GM19397 (cell line): ENCODE measurements at regions not wholly inside any gene's neighbourhood (a gene's known extent, or its start where the extent isn't known, plus 50 kb on each side); places are given as distances from the start of the nearest gene placed in this dataset.
"Not testable (repeated sequence)": the region's sequence is repeated elsewhere in the genome, so short reads cannot be mapped to it uniquely, and the experiment has no call there.

Experiments
- ATAC-seq: cut with Tn5 transposase; IDR thresholded peaks from one replicate; pipeline ENCODE4 v1.9.1; 2021; ENCODE audit warnings: mild to moderate bottlenecking, moderate library complexity; ENCODE audit not compliant: unreplicated experiment

DNA sequence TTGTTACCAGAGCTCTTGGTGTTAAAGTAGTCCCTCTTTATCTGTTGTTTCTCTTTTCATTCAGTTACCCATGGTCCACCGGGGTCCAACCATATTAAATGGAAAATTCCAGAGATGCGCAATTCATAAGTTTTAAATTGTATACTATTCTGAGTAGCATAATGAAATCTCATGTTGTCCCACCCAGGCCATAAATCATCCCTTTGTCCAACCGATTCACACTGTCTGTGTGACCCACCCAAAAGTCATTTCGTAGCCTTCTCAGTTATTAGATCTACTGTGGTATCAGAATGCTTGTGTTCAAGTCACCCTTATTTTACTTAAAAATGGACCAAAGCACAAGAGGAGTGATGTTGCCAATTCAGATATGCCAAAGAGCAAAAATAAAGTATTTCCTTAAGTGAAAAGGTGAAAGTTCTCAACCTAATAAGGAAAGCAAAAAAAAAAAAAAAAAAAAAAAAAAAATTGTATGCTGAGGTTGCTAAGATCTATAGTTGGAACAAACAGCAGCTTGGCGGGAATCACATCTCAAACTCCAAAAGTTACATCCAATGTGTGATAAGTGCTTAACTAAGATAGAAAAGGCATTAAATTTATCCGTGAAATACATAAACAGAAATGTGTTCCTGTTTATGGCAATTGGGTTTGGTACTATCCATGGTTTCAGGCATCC lies 106.8 kb upstream of the GPBP1 start:
- ATAC-seq = no peak

GRCh38 chr5:57067597-57067924 lies 106.3 kb upstream of the GPBP1 start:
- no peak for ATAC-seq

DNA sequence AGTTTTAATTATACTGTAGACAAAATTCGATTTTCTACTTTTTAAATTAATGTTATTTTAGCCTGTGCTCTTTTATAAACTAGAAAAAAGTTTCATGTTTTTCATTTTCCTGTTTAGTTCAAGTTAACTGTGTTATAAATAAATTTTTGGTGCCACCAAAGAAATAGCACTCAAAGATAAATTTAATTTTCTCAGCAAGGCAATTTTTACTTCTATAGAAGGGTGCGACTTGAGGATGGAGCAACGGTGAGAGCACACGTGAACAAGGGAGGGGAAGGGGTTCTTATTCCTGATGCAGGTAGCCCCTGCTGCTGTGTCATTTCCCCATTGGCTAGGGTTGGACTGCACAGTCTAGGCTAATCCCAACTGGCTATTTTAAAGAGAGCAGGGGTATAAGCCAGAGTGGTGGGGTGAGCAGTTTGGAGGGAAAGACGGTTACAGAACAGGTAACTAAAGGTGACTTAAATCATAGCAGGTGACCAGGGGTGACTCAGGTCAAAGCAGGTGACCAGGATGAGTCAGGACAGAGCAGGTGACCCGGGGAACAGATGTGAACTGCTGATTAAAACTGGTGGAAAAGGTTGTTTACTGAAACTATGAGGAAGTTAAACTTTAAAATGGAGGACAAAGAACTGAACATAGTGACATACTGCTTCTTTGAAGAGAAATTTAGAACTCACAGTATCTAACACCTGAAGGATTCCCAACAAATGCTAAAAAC lies 104.6 kb upstream of the GPBP1 start:
- ATAC-seq = no peak

DNA sequence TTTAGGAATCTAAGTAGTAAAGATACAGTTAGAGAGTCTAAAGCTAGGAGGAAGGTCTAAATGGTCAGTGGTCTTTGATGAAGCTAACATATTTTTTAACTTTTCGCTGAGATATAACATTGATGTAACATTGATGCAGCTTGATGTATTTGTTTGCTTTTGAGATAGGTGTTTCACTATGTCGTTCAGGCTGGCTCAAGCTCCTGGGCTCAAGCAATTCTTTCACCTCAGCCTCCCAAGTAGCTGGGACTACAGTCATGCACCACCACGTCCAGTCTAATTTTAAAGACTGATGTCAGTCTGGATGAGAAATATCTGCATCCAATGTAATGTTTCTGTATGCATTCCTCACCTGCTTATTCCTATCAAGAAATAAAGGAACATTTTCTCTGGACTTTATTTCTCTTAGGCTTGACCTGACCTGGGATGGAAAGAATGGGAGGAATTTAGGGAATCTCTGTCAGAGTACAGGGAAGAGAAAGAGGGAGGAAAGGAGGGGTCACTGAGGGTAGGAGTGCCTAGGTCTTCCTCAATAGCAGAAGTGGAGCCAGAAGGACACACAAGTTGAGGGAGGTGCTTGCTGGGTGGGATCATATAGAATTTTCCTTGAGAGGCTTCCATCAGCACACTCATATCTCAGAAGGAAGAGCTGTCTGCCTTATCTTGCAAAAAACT lies 101.5 kb upstream of the GPBP1 start:
- no peak for ATAC-seq

- ATAC-seq = no peak
Observed at GRCh38 chr5:57082441-57083067, 91.3 kb upstream of the GPBP1 start.

GRCh38 chr5:57085306-57086081 lies 88.4 kb upstream of the GPBP1 start:
- no peak for ATAC-seq

DNA sequence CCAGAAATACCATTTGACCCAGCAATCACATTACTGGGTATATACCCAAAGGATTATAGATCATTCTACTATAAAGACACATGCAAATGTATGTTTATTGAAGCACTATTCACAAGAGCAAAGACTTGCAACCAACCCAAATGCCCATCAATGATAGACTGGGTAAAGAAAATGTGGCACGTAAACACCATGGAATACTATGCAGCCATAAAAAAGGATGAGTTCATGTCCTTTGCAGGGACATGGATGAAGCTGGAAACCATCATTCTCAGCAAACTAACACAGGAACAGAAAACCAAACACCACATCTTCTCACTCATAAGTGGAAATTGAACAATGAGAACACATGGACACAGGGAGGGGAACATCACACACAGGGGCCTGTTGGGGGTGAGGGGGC lies 85.9 kb upstream of the GPBP1 start:
- not testable (repeated sequence) for ATAC-seq

GRCh38 chr5:57094753-57095683 lies 78.8 kb upstream of the GPBP1 start:
- ATAC-seq = no peak

DNA sequence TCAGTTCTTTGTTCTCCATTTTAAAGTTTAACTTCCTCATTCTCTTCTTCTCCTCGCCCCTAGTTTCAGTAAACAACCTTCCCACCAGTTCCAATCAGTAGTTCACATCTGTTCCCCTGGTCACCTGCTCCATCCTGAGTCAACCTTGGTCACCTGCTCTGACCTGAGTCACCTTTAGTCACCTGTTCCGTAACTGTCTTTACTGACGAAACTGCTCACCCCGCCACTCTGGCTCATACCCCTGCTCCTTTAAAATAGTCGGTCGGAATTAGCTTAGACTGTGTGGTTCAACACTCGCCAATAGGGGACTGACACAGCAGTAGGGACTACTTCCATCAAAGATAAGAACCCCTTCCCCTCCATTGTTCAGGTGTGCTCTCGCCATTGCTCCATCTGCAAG lies 76.3 kb upstream of the GPBP1 start:
- no peak for ATAC-seq

DNA sequence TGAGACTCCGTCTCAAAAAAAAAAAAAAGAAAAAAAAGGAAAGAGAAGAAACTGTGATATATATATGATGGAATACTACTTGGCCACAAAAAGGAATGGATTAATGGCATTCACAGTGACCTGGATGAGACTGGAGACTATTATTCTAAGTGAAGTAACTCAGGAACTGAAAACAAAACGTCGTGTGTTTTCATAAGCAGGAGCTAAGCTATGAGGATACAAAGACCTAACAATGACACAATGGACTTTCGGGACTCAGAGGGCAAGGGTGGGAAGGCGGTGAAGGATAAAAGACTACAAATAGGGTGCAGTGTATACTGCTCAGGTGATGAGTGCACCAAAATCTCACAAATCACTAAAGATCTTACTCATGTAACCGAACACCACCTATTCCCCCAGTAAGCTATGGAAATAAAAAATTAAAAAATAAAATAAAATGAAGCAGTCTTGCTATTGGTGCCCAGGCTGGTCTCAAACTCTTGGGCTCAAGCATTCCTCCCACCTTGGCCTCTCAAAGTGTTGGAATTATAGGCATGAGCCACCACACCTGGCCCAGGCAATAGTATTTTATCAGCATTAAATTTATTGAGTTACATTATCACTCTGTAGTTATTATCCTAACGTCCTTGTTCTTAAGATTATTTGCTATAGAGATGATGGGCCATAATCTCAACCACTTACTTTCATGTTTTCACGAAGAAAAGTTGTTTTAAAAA lies 71.5 kb upstream of the GPBP1 start:
- no peak for ATAC-seq

- ATAC-seq = no peak
Observed at GRCh38 chr5:57102905-57103255, 71.0 kb upstream of the GPBP1 start.

DNA sequence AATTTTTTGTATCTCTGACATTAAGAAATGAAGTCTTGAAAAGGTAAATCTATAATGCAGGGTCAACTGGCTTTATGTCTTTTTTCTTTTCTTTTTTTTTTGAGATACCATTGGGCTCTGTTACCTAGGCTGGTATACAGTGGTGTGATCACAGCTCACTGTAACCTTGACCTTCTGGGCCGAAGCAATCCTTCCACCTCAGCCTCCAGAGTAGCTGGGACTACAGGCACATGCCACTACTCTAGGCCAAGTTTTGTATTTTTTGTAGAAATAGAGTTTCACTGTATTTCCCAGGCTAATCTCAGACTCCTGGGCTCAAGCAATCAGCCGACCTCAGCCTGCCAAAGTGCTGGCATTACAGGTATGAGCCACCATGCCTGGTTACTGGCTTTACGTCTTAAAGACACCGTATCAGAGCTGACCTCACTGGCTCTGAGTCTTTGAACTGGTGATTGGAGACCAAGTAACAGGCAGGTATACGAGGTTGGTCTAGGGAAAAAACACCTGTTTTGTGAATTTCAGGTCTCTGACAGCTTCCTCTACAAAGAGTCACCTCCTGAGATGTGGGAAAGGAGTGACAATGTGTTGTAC lies 70.4 kb upstream of the GPBP1 start:
- no peak for ATAC-seq

DNA sequence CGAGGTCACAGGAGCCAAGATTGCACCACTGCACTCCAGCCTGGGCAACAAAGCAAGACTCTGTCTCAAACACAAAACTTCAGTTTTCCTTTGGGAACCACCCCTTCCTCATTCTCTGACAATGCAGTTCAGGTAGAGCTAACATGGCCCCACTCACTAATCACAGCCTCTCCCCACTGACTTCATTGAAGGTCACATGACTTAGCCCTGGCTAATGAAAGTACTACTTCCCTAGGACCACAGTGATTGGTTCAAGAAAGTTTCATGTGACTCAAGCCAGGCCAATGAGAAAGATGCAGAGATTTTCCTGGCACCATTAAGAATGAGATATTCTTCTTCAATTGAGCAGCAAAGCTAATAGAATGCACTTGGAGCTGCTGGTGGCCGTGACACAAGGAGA lies 67.2 kb upstream of the GPBP1 start:
- ATAC-seq = no peak

GRCh38 chr5:57111993-57112392 lies 61.9 kb upstream of the GPBP1 start:
- no peak for ATAC-seq

DNA sequence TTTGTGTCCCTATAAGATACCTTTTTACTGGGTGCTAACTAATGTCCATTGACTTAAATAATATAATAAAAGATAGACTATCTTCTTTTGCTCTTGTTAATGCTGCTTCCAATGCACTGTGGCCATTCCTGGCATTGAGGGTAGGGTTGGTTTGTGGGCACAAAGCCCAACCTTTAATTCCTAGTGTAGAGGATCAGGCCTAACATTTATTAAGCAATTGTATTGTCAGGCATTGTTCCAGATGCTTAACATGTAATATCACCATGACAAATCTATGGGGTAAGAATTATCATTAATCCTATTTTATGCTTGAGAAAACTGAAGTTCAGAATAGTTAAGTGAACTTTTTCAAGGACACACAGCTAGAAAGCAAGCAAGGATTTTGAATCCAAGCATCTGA lies 60.4 kb upstream of the GPBP1 start:
- no peak for ATAC-seq

GRCh38 chr5:57117596-57117995 lies 56.3 kb upstream of the GPBP1 start:
- ATAC-seq = no peak

DNA sequence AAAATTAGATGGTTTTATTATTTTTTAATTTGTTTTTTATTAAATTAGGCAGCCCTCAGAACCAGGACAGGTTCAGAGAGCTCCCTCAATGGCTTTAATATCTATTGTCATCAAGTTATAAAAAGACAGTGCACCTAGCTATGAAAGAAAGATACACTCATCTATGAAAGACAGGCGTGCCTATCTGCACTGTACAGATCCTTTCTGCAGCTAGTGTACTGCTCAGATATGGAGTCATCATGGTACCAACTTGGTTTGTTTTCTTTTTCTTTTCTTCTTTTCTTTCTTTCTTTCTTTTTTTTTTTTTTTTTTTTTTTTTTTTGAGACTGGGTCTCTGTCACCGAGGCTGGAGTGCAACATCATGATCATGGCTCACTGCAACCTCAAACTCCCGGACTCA lies 54.8 kb upstream of the GPBP1 start:
- no peak for ATAC-seq

- no peak for ATAC-seq
Observed at GRCh38 chr5:57124014-57124413, 49.8 kb upstream of the GPBP1 start.
